GM20000 (cell line): ENCODE measurements at regions not wholly inside any gene's neighbourhood (a gene's known extent, or its start where the extent isn't known, plus 50 kb on each side); places are given as distances from the start of the nearest gene placed in this dataset.
"Not testable (repeated sequence)": the region's sequence is repeated elsewhere in the genome, so short reads cannot be mapped to it uniquely, and the experiment has no call there.

ENCODE experiments used
- DNase-seq: peaks from one replicate; pipeline ENCODE4 v3.0.0; 2012; ENCODE audit warnings: low spot score
- CTCF ChIP-seq: IDR thresholded peaks from 2 replicates; pipeline ENCODE4 v1.5.1; 2012; ENCODE audit warnings: mild to moderate bottlenecking, control low read depth; ENCODE audit errors: extremely low read depth, missing control alignments

- no peak for TF ChIP-seq CTCF
- no peak for DNase-seq
Measured at GRCh38 chr13:69226427-69226826, 881.2 kb upstream of the ATXN8OS start.

- DNase-seq: not testable (repeated sequence)
Measured at GRCh38 chr13:69221633-69222498, 885.8 kb upstream of the ATXN8OS start.

- no peak for DNase-seq
- TF ChIP-seq CTCF: no peak
Measured at GRCh38 chr13:69213396-69213795, 894.2 kb upstream of the ATXN8OS start.

GRCh38 chr13:69204620-69205019 is 903.0 kb upstream of the ATXN8OS start:
- DNase-seq: no peak
- TF ChIP-seq CTCF: no peak

GRCh38 chr13:69202996-69203395 is 904.6 kb upstream of the ATXN8OS start:
- DNase-seq: no peak
- no peak for TF ChIP-seq CTCF

- DNase-seq: no peak
- no peak for TF ChIP-seq CTCF
Measured at GRCh38 chr13:69199664-69200063, 908.0 kb upstream of the ATXN8OS start.

- DNase-seq: no peak
- TF ChIP-seq CTCF: no peak
Measured at GRCh38 chr13:69198706-69199105, 908.9 kb upstream of the ATXN8OS start.

GRCh38 chr13:69194130-69194529 is 913.5 kb upstream of the ATXN8OS start:
- no peak for TF ChIP-seq CTCF
- DNase-seq: no peak
